ENCODE measurements at regions not wholly inside any gene's neighbourhood (a gene's known extent, or its start where the extent isn't known, plus 50 kb on each side); places are given as distances from the start of the nearest gene placed in this dataset.

GRCh38 chr17:71521724-71522123, 599.1 kb upstream of the SOX9 start:
- Mint-ChIP-seq H3K27me3 (no peaks in the 10 kb centered on the region), H3K36me3 (no peaks in the 10 kb centered on the region), H3K4me1 (no peaks in the 10 kb centered on the region), H3K27ac (no peak overlapping the region), H3K4me3 (no peak overlapping the region), H3K9me3 (peaks cover 5% of the 10 kb centered on the region)
- POLR2A ChIA-PET, result no interaction called here
- DNase-seq (no peak), ATAC-seq (ENCODE audit: low read depth) (no peak)

DNA sequence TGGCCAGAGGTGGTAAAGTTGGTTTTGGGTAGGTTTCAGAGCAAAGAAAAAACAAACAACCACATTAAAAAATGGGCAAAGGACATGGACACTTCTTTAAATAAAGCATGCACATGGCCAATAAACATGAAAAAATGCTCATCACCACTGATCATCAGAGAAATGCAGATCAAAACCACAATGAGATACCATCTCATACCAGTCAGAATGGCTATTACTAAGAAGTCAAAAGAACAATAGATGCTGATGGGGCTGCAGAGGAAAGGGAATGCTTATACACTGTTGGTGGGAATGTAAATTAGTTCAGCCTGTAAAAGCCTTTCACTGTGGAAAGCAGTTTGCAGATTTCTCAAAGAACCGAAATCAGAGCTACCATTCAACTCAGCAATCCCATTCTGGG, 598.4 kb upstream of the SOX9 start:
- ATAC-seq (ENCODE audit: low read depth), result no peak
- no peaks in the 10 kb centered on the region for H3K36me3 Mint-ChIP-seq
- no peaks in the 10 kb centered on the region for H3K27me3 Mint-ChIP-seq
- no peak overlapping the region for H3K4me3 Mint-ChIP-seq
- POLR2A ChIA-PET, result no interaction called here
- no peak overlapping the region for H3K27ac Mint-ChIP-seq
- H3K9me3 Mint-ChIP-seq, result peaks cover 5% of the 10 kb centered on the region
- no peak for DNase-seq
- no peaks in the 10 kb centered on the region for H3K4me1 Mint-ChIP-seq

- ATAC-seq (ENCODE audit: low read depth), result no peak
These were observed 593.5 kb upstream of the SOX9 start for GRCh38 chr17:71527311-71527710.

DNA sequence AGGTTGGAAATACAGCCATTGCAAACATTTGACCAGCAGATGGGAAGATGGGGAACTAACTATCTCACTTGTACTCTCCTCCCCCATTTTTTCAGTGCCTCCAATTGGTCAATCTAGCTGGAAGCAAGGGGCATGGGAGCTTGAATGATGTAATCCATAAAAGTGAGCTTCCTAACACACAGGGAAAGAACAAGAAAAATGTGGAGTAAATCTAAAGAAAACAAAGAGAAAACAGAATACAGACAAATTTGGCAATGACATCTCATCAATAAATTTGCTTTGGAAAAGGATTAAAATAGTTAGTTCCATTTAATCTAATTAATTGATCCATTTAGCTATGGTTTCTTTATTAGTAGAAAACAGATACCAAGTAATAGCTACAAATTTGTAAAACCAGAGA, 592.6 kb upstream of the SOX9 start:
- DNase-seq (no peak), ATAC-seq (ENCODE audit: low read depth) (no peak)
- Mint-ChIP-seq H3K27me3 (no peaks in the 10 kb centered on the region), H3K9me3 (peaks cover 2% of the 10 kb centered on the region), H3K4me1 (no peaks in the 10 kb centered on the region), H3K36me3 (no peaks in the 10 kb centered on the region), H3K27ac (no peak overlapping the region), H3K4me3 (no peak overlapping the region)
- POLR2A ChIA-PET, result no interaction called here

More at GRCh38 chr17:71527311-71527710, 593.5 kb upstream of the SOX9 start:
- POLR2A ChIA-PET, result no interaction called here
- Mint-ChIP-seq H3K4me3 (no peak overlapping the region), H3K27ac (no peak overlapping the region), H3K27me3 (no peaks in the 10 kb centered on the region), H3K9me3 (peaks cover 2% of the 10 kb centered on the region), H3K4me1 (no peaks in the 10 kb centered on the region), H3K36me3 (no peaks in the 10 kb centered on the region)
- DNase-seq, result no peak

DNA sequence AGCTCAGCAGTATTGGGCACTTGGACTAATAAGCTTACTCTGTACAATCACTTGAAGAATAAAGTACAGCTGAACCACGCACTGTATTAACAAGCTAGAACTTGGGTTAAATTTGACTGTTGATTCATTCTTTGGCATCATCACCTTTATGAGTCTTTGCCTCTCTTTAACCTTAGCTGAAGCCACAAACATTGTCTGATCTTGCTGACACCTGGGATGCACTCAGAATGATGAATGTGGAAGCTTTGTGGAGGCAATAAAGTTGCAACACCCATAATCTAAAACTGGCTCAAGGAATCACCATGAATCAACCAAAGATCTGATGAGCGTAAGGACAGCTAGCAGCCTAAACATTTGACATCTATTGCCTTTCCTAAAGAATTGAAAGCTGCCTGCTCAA, 590.6 kb upstream of the SOX9 start:
- ATAC-seq (ENCODE audit: low read depth), result no peak
- H3K36me3 Mint-ChIP-seq, result no peaks in the 10 kb centered on the region
- no peak overlapping the region for H3K27ac Mint-ChIP-seq
- peaks cover 2% of the 10 kb centered on the region for H3K9me3 Mint-ChIP-seq
- POLR2A ChIA-PET, result no interaction called here
- H3K4me3 Mint-ChIP-seq, result no peak overlapping the region
- no peaks in the 10 kb centered on the region for H3K4me1 Mint-ChIP-seq
- no peaks in the 10 kb centered on the region for H3K27me3 Mint-ChIP-seq
- no peak for DNase-seq

DNA sequence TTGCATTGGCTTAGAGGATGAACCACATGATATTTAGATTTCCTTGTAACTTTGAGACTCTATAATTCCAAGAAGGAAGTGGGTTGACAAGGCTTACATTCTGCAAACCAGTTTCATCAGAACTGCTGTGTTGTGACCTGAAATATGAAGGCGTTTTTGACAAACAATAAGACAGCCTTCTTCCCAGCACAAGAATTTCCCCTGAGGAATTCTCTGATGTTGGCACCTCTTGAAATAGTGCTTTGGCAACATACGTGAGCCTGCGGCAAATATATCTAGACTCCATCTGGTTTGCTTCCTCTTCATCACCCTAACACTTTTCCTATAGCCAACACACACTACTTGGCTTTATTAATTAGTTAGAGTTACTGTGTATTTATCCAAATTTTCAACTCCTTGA, 585.5 kb upstream of the SOX9 start:
- DNase-seq, result no peak
- POLR2A ChIA-PET, result no interaction called here
- Mint-ChIP-seq H3K27me3 (no peaks in the 10 kb centered on the region), H3K27ac (no peak overlapping the region), H3K4me1 (no peaks in the 10 kb centered on the region), H3K4me3 (no peak overlapping the region), H3K9me3 (no peaks in the 10 kb centered on the region), H3K36me3 (no peaks in the 10 kb centered on the region)
- ATAC-seq (ENCODE audit: low read depth), result no peak

GRCh38 chr17:71546419-71546818, 574.4 kb upstream of the SOX9 start:
- no peak for ATAC-seq (ENCODE audit: low read depth)
- no peak for DNase-seq
- no peaks in the 10 kb centered on the region for H3K4me1 Mint-ChIP-seq
- peaks cover 4% of the 10 kb centered on the region for H3K9me3 Mint-ChIP-seq
- no peaks in the 10 kb centered on the region for H3K27me3 Mint-ChIP-seq
- no peak overlapping the region for H3K4me3 Mint-ChIP-seq
- POLR2A ChIA-PET, result no interaction called here
- no peak overlapping the region for H3K27ac Mint-ChIP-seq
- no peaks in the 10 kb centered on the region for H3K36me3 Mint-ChIP-seq

GRCh38 chr17:71547904-71548303, 572.9 kb upstream of the SOX9 start:
- Mint-ChIP-seq H3K27me3 (no peaks in the 10 kb centered on the region), H3K36me3 (no peaks in the 10 kb centered on the region), H3K9me3 (peaks cover 7% of the 10 kb centered on the region), H3K4me1 (no peaks in the 10 kb centered on the region), H3K4me3 (no peak overlapping the region), H3K27ac (no peak overlapping the region)
- POLR2A ChIA-PET, result no interaction called here
- DNase-seq (no peak), ATAC-seq (ENCODE audit: low read depth) (no peak)

DNA sequence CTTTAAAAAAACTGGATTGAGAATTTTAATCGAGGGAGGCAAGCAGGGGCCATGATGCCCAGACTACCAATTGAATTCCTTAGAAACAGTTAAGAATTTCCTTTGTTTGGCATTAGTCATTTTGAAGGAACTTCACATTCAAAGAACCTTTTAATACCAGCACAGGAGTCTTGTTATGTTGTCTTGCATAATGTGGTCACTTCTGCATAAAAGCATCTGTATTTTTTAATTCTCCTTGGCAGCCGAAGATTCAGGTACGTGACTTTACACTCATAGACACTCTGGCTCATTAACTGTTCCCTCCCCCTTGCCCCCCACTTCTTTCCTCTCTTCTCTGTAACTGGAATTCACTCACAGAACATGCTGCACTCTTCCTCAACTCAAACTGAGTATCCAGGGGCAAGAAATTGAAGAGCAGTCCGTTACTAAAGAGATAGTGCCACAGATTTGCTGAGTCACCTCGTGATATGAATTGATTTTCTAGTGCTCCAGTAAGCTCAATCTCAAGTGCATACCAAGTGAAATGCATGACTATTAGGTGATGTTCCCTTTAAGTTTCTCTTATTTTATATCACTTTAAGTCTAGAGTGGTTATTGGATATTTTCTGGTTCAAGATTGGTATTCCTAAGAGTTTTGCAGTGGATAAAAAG, 572.2 kb upstream of the SOX9 start:
- no peak for ATAC-seq (ENCODE audit: low read depth)
- no peaks in the 10 kb centered on the region for H3K36me3 Mint-ChIP-seq
- DNase-seq, result no peak
- no peak overlapping the region for H3K4me3 Mint-ChIP-seq
- no peaks in the 10 kb centered on the region for H3K4me1 Mint-ChIP-seq
- POLR2A ChIA-PET, result no interaction called here
- H3K9me3 Mint-ChIP-seq, result peaks cover 11% of the 10 kb centered on the region
- no peak overlapping the region for H3K27ac Mint-ChIP-seq
- H3K27me3 Mint-ChIP-seq, result no peaks in the 10 kb centered on the region

GRCh38 chr17:71550675-71551074, 570.1 kb upstream of the SOX9 start:
- POLR2A ChIA-PET, result no interaction called here
- Mint-ChIP-seq H3K9me3 (peaks cover 10% of the 10 kb centered on the region), H3K27ac (no peak overlapping the region), H3K27me3 (no peaks in the 10 kb centered on the region), H3K4me1 (no peaks in the 10 kb centered on the region), H3K36me3 (no peaks in the 10 kb centered on the region), H3K4me3 (no peak overlapping the region)
- DNase-seq (no peak), ATAC-seq (ENCODE audit: low read depth) (no peak)

GRCh38 chr17:71553381-71553780, 567.4 kb upstream of the SOX9 start:
- POLR2A ChIA-PET, result no interaction called here
- Mint-ChIP-seq H3K9me3 (peaks cover 12% of the 10 kb centered on the region), H3K36me3 (no peaks in the 10 kb centered on the region), H3K27me3 (no peaks in the 10 kb centered on the region), H3K27ac (no peak overlapping the region), H3K4me3 (no peak overlapping the region), H3K4me1 (no peaks in the 10 kb centered on the region)
- DNase-seq (no peak), ATAC-seq (ENCODE audit: low read depth) (no peak)

DNA sequence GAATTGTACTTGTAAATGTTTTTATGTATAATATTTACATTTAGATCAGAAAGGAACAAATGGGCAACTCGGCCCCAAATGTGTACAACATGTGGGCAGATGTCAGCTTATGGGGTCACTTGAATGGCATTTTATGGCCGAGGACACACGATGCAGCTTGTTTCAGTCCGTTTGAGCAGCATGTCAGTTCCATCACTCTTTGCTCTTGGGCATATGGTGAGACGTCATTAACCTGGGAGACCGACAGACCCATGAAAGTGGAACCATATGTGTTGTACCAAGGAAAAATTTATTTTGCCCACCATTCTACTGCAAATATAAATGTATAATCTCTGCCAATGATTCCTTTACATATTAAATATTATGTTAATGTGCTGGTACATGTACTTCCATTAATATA, 561.9 kb upstream of the SOX9 start:
- ATAC-seq (ENCODE audit: low read depth) (no peak), DNase-seq (no peak)
- POLR2A ChIA-PET, result no interaction called here
- no peak overlapping the region for H3K27ac Mint-ChIP-seq
- H3K9me3 Mint-ChIP-seq, result peaks cover 2% of the 10 kb centered on the region
- no peaks in the 10 kb centered on the region for H3K27me3 Mint-ChIP-seq
- H3K4me3 Mint-ChIP-seq, result no peak overlapping the region
- no peaks in the 10 kb centered on the region for H3K36me3 Mint-ChIP-seq
- H3K4me1 Mint-ChIP-seq, result no peaks in the 10 kb centered on the region

DNA sequence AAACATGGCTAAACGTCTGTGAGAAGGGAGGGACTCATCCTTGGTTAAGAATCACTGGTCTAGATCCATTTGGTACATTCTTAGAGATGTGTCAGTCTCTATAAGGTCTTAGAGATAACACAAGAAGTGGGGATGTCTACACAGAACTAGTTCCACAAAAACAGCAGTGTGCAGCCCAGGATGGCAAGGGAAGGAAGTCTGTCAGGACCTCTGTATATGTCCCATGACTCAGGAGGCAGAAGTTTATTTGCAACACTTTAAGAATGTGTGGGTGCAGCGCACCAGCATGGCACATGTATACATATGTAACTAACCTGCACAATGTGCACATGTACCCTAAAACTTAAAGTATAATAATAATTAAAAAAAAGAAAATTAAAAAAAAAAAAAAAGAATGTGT, 548.5 kb upstream of the SOX9 start:
- no peak for ATAC-seq (ENCODE audit: low read depth)
- Mint-ChIP-seq H3K36me3 (no peaks in the 10 kb centered on the region), H3K9me3 (peaks cover 2% of the 10 kb centered on the region)

GRCh38 chr17:71578446-71578845, 542.4 kb upstream of the SOX9 start:
- ATAC-seq (ENCODE audit: low read depth) (no peak), DNase-seq (no peak)
- H3K27ac Mint-ChIP-seq, result no peak overlapping the region
- POLR2A ChIA-PET, result no interaction called here
- H3K9me3 Mint-ChIP-seq, result peaks cover 2% of the 10 kb centered on the region
- H3K36me3 Mint-ChIP-seq, result no peaks in the 10 kb centered on the region
- no peaks in the 10 kb centered on the region for H3K27me3 Mint-ChIP-seq
- no peak overlapping the region for H3K4me3 Mint-ChIP-seq
- no peaks in the 10 kb centered on the region for H3K4me1 Mint-ChIP-seq

More for the DNA sequence above, 548.5 kb upstream of the SOX9 start:
- H3K4me1 Mint-ChIP-seq, result no peaks in the 10 kb centered on the region
- no peak for DNase-seq
- no peak overlapping the region for H3K27ac Mint-ChIP-seq
- H3K27me3 Mint-ChIP-seq, result no peaks in the 10 kb centered on the region
- H3K4me3 Mint-ChIP-seq, result no peak overlapping the region
- POLR2A ChIA-PET, result no interaction called here

DNA sequence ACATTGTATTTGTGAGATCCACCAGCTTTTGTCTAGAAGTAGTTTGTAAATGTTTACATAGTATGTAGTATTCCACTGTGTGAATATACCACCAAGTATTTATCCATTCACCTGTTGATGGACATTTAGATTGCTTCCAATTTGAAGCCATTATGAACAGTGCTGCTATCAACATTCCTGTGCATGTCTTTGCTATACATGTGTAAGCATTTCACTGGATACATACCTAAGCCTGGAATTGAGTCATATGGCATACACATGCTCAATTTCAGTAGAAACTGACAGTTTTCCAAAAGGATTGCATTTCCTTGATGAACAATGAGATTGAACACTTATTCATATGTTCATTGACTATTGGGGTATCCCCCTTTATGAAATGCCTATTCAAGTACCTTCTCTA, 540.6 kb upstream of the SOX9 start:
- ATAC-seq (ENCODE audit: low read depth) (no peak), DNase-seq (no peak)
- no peak overlapping the region for H3K4me3 Mint-ChIP-seq
- no peaks in the 10 kb centered on the region for H3K36me3 Mint-ChIP-seq
- H3K27me3 Mint-ChIP-seq, result no peaks in the 10 kb centered on the region
- peaks cover 2% of the 10 kb centered on the region for H3K9me3 Mint-ChIP-seq
- POLR2A ChIA-PET, result no interaction called here
- H3K4me1 Mint-ChIP-seq, result no peaks in the 10 kb centered on the region
- H3K27ac Mint-ChIP-seq, result no peak overlapping the region
